HAP-1 (cell line): ENCODE measurements at regions not wholly inside any gene's neighbourhood (a gene's known extent, or its start where the extent isn't known, plus 50 kb on each side); places are given as distances from the start of the nearest gene placed in this dataset.

ENCODE experiments used
- DNase-seq, 2 experiments: peaks; one replicate each; pipeline ENCODE4 v3.0.0-alpha.2; 2016 to 2020; ENCODE audit warnings: low spot score in 2 of 2
- H3K27me3 ChIP-seq: fragments of 250-450 bp; sonication (Bioruptor Pico); 2 replicates; pipeline ENCODE4 v1.5.1; 2020; ENCODE audit warnings: low read depth, mild to moderate bottlenecking, moderate library complexity
- H3K36me3 ChIP-seq: fragments of 250-450 bp; sonication (Bioruptor Pico); replicated peaks from 2 replicates; pipeline ENCODE4 v1.5.1; 2020; ENCODE audit warnings: mild to moderate bottlenecking
- H3K4me1 ChIP-seq: fragments of 250-450 bp; sonication (Bioruptor Pico); 2 replicates; pipeline ENCODE4 v1.5.1; 2020; ENCODE audit warnings: mild to moderate bottlenecking
- H3K4me3 ChIP-seq: fragments of 250-450 bp; sonication (Bioruptor Pico); 2 replicates; pipeline ENCODE4 v1.5.1; 2020; ENCODE audit warnings: mild to moderate bottlenecking, moderate library complexity
- H3K9me3 ChIP-seq: fragments of 250-450 bp; sonication (Bioruptor Pico); 2 replicates; pipeline ENCODE4 v1.5.1; 2020; ENCODE audit warnings: mild to moderate bottlenecking, moderate library complexity
- in situ Hi-C: fragments of 300-500 bp; cut with MboI; formaldehyde crosslinking; loops from 3 replicates; pipeline ENCODE4 v1.14.3; 2020; ENCODE audit warnings: low sequenced_read_pairs, inconsistent platforms, mixed read lengths

- in situ Hi-C loops, result no loop called here
Observed at GRCh38 chr5:24747327-24747726, 102.5 kb upstream of the CDH10 start.

DNA sequence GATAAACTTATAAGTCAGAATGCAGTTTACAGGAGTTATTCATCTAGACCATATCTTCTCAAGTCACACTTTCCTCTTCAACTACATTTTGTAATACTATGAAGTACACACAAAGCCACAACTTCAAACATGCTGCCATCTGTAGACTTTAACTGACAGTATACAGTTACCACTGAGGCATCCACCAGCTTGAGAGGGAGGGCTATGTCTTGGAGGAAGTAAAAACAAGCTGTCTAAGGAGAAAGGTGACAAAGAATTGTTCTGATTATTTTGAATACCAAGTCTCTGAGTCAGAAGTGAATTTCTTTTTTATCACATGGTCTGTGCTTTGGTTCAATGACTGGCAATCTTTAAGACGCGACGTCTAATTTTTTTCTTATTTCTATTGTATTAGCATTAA lies 97.6 kb upstream of the CDH10 start:
- Histone ChIP-seq H3K4me1 (no peaks in the 10 kb centered on the region), H3K9me3 (no peaks in the 10 kb centered on the region), H3K36me3 (no peaks in the 10 kb centered on the region), H3K4me3 (no peak overlapping the region), H3K27me3 (no peaks in the 10 kb centered on the region)
- in situ Hi-C loops, result no loop called here
- DNase-seq, result no peak

More at GRCh38 chr5:24747327-24747726, 102.5 kb upstream of the CDH10 start:
- no peaks in the 10 kb centered on the region for H3K9me3 ChIP-seq
- H3K4me1 ChIP-seq, result no peaks in the 10 kb centered on the region
- no peak for DNase-seq
- no peak overlapping the region for H3K4me3 ChIP-seq
- H3K36me3 ChIP-seq, result no peaks in the 10 kb centered on the region
- no peaks in the 10 kb centered on the region for H3K27me3 ChIP-seq

DNA sequence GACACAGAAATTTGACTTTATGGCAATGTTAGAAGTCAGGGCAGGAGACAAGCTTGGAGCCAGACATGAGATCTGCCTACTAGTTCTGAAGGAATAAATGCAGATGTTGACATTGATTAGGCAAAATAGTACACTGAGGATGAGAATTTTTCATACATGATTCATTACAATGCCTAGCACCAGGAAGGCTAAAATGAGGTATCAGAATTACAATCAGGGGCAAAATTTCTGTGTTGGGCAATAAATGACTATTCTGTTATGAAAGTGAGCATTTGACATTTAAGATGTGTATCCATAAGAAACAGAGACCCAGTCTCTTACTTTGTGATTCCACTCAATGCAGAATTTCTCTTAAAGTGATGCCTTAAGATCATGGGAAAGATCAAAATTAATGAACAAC lies 92.4 kb upstream of the CDH10 start:
- no peaks in the 10 kb centered on the region for H3K4me1 ChIP-seq
- H3K27me3 ChIP-seq, result peaks cover 3% of the 10 kb centered on the region; the same call in 1 of the 2 replicates
- no peaks in the 10 kb centered on the region for H3K9me3 ChIP-seq
- no peak for DNase-seq
- H3K4me3 ChIP-seq, result no peak overlapping the region
- H3K36me3 ChIP-seq, result no peaks in the 10 kb centered on the region
- in situ Hi-C loops, result no loop called here

DNA sequence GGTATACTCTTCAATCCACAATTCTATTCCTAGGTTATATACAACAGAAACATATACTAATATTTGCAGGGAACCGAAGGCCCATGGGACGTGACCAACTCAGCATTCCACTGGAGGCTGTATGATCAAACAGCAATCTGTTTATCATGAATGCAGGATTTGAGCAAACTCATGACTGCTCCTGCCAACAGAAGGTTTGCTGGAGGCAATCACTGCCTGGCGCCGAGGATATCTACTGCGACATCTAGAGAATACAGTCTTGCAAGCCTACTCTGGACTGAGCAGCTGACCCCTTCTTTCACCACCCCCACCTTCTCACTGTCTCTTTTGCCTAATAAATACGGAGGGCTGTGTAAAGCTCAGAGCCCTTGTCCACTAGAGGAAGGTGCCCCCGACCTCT lies 90.5 kb upstream of the CDH10 start:
- no peak overlapping the region for H3K4me3 ChIP-seq
- in situ Hi-C loops, result no loop called here
- DNase-seq, result no peak
- H3K9me3 ChIP-seq, result no peaks in the 10 kb centered on the region
- peaks cover 3% of the 10 kb centered on the region; the same call in 1 of the 2 replicates for H3K27me3 ChIP-seq
- no peaks in the 10 kb centered on the region for H3K4me1 ChIP-seq
- no peaks in the 10 kb centered on the region for H3K36me3 ChIP-seq

DNA sequence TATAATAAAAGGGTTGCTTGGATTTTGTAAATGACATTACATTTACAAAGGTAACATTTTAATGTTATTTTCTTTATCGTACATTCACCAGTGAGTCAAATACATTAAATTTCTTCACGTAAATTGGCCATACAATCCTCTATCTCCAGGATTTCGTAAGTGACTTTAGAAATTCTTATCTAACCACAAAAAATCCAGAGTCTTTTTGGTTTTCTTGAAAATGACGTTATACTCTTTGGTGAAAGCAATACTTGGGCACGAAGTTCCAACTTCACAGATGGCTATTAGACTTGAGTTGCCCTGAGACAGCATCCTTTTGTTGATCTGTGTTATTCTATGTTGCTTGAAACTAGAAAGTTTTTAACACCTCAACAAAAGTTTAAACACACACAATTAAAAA lies 87.4 kb upstream of the CDH10 start:
- no peak overlapping the region for H3K4me3 ChIP-seq
- no peak for DNase-seq
- H3K4me1 ChIP-seq, result no peaks in the 10 kb centered on the region
- peaks cover 3% of the 10 kb centered on the region; the same call in 1 of the 2 replicates for H3K27me3 ChIP-seq
- H3K36me3 ChIP-seq, result no peaks in the 10 kb centered on the region
- in situ Hi-C loops, result no loop called here
- H3K9me3 ChIP-seq, result no peaks in the 10 kb centered on the region

- H3K36me3 ChIP-seq, result no peaks in the 10 kb centered on the region
- no peaks in the 10 kb centered on the region for H3K4me1 ChIP-seq
- H3K9me3 ChIP-seq, result no peaks in the 10 kb centered on the region
- in situ Hi-C loops, result no loop called here
- no peak for DNase-seq
- H3K4me3 ChIP-seq, result no peak overlapping the region
- H3K27me3 ChIP-seq, result no peaks in the 10 kb centered on the region
Observed at GRCh38 chr5:24720743-24721142, 76.0 kb upstream of the CDH10 start.

GRCh38 chr5:24714746-24715145 lies 70.0 kb upstream of the CDH10 start:
- DNase-seq, result no peak
- H3K4me1 ChIP-seq, result no peaks in the 10 kb centered on the region
- no peak overlapping the region for H3K4me3 ChIP-seq
- no peaks in the 10 kb centered on the region for H3K27me3 ChIP-seq
- H3K36me3 ChIP-seq, result no peaks in the 10 kb centered on the region
- in situ Hi-C loops, result no loop called here
- no peaks in the 10 kb centered on the region for H3K9me3 ChIP-seq

DNA sequence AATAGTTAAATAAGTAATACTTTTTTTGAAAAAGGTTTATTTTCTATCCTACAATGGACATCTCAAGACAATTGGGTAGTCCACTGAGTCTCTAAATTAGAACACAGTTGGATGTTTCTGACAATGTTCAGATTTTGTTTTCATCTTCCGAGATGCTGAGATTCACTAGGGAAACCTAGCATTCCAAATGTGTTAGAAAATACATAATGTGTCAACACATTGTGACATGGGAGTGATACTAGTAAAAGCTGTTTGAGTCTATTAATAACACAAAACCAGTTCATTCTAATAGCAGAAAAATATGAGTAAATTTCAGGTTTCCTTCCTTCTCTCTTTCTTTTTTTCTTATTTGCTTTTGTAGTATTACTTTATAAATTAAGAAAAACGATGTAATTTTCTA lies 68.2 kb upstream of the CDH10 start:
- in situ Hi-C loops, result no loop called here
- no peaks in the 10 kb centered on the region for H3K4me1 ChIP-seq
- DNase-seq, result no peak
- no peaks in the 10 kb centered on the region for H3K9me3 ChIP-seq
- H3K27me3 ChIP-seq, result no peaks in the 10 kb centered on the region
- H3K36me3 ChIP-seq, result no peaks in the 10 kb centered on the region
- no peak overlapping the region for H3K4me3 ChIP-seq

DNA sequence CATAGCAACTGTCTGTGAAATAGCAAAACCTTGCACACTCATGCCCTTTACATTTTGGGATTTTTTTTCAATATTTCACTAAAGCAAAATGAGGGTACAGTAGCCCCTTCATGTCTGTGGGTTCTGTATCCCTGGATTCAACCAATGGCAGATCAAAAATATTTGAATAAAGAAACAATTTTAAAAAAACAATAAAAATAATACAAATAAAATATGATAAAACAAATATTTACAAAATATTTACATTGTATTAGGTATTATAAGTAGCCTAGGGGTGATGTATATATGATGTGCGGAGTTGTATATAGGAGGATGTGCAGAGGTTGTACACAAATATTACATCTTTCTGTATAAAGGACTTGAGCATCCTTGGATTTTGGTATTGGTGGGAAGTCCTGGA lies 67.3 kb upstream of the CDH10 start:
- DNase-seq, result no peak
- in situ Hi-C loops, result no loop called here
- Histone ChIP-seq H3K36me3 (no peaks in the 10 kb centered on the region), H3K27me3 (no peaks in the 10 kb centered on the region), H3K9me3 (no peaks in the 10 kb centered on the region), H3K4me3 (no peak overlapping the region), H3K4me1 (no peaks in the 10 kb centered on the region)

DNA sequence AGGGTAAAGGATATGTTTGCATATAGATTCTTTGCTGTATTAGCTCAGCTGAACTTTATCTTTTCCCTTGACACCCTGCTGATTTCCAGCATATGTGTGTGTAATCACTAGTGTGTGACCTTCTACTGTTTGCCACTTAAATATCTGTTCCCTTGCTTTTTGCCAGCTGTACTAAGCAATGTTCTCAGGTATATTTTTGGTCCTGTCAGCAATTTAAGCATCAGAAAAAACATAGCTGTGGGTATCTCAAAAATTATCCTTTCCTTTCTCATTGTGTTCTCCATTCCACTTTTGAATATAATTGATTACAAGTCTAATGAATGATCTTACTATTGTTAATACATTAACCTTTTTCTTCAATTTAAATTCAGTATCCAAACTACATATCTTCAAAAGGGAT lies 59.2 kb upstream of the CDH10 start:
- H3K4me3 ChIP-seq, result no peak overlapping the region
- no peaks in the 10 kb centered on the region for H3K36me3 ChIP-seq
- H3K4me1 ChIP-seq, result peaks cover 3% of the 10 kb centered on the region; the same call in 1 of the 2 replicates
- no peaks in the 10 kb centered on the region for H3K9me3 ChIP-seq
- H3K27me3 ChIP-seq, result no peaks in the 10 kb centered on the region
- in situ Hi-C loops, result no loop called here
- no peak for DNase-seq
